ENCODE measurements at regions not wholly inside any gene's neighbourhood (a gene's known extent, or its start where the extent isn't known, plus 50 kb on each side); places are given as distances from the start of the nearest gene placed in this dataset.

GRCh38 chr15:69903470-69904469, 193.9 kb downstream of the TLE3 start:
- Histone ChIP-seq H3K4me1 (no peaks in the 10 kb centered on the region), H3K27ac (no peak overlapping the region), H3K27me3 (no peaks in the 10 kb centered on the region), H3K36me3 (no peaks in the 10 kb centered on the region), H3K9me3 (no peaks in the 10 kb centered on the region), H3K4me3 (no peak overlapping the region)
- DNase-seq (ENCODE audit: extremely low spot score in 2 of 2), result no peak
- TF ChIP-seq, protein P1, sequence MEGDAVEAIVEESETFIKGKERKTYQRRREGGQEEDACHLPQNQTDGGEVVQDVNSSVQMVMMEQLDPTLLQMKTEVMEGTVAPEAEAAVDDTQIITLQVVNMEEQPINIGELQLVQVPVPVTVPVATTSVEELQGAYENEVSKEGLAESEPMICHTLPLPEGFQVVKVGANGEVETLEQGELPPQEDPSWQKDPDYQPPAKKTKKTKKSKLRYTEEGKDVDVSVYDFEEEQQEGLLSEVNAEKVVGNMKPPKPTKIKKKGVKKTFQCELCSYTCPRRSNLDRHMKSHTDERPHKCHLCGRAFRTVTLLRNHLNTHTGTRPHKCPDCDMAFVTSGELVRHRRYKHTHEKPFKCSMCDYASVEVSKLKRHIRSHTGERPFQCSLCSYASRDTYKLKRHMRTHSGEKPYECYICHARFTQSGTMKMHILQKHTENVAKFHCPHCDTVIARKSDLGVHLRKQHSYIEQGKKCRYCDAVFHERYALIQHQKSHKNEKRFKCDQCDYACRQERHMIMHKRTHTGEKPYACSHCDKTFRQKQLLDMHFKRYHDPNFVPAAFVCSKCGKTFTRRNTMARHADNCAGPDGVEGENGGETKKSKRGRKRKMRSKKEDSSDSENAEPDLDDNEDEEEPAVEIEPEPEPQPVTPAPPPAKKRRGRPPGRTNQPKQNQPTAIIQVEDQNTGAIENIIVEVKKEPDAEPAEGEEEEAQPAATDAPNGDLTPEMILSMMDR (IDR thresholded peaks at IDR 0.05), result no peak
- TF ChIP-seq POLR2A (IDR thresholded peaks at IDR 0.05) (no peak), POLR2AphosphoS5 (IDR thresholded peaks at IDR 0.05; ENCODE audit: insufficient read depth in 1 of 2, low read depth in 1 of 2) (no peak)
- intact Hi-C loops (cut with DNase I), result no loop called here

DNA sequence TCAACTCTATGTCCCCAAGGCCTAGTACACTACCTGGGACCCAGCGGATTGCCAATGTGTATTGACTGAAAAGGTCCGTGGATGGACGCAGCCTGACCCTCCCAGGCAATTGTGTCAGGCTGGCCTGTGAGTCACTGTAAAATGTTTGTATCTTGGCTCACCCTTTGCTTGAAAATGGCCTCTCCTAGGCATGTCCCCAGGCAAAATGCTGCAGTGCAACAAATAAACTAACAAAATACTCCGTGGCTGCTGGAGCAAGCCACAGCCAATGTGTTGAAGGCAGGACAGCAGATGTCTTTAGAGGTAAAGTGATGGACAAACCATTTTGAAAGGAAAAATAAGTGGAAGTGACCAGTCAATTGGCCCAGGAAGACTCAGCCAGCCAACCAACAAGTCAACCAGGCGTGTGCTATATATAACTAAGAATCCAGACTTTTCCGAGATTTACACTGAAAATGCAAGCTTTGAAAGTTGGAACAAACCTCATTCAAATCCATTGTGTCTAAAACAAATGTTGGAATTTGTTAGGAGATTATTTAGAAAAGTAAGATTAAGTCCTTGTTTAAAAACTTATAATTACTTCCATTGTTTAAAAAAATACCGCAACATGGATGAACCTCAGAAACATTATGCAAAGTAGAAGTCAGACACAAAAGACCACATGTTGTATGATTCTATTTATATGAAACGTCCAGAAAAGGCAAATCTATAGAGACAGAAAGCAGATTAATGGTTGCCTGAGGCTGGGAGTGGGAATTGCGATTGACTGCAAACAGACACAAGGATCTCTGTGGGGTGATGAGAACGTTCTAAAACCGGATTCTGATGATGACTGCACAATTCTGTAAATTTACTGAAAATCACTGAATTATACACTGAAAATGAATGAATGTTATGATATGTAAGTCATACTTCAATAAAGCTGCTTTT, 191.2 kb downstream of the TLE3 start:
- intact Hi-C loops (cut with DNase I), result no loop called here
- H3K27ac ChIP-seq, result no peak overlapping the region
- no peak overlapping the region for H3K4me3 ChIP-seq

DNA sequence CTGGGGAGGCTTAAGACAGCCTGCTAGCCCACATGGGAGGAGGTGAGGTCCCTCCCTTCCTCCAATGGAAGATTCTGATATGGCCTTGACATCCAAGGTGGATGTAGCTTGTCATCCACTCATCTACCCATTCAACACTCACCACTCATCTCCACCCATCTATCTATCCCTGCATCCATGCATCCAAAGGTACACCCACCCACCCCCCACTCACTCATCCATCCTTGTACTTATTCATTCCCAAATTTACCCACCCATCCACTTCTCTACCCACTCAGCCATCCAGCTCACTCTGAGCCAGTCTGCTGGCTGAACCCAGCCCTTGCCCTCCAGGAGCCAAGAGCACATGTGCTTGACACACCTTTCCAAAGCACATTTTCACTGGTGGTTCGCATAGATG, 189.7 kb downstream of the TLE3 start:
- no peak for DNase-seq (ENCODE audit: extremely low spot score in 2 of 2)
- intact Hi-C loops (cut with DNase I), result no loop called here
- Histone ChIP-seq H3K4me1 (no peaks in the 10 kb centered on the region), H3K9me3 (no peaks in the 10 kb centered on the region), H3K36me3 (no peaks in the 10 kb centered on the region), H3K27me3 (no peaks in the 10 kb centered on the region), H3K4me3 (no peak overlapping the region), H3K27ac (no peak overlapping the region)
- TF ChIP-seq POLR2AphosphoS5 (IDR thresholded peaks at IDR 0.05; ENCODE audit: insufficient read depth in 1 of 2, low read depth in 1 of 2) (no peak), POLR2A (IDR thresholded peaks at IDR 0.05) (no peak)
- TF ChIP-seq, protein P1 (IDR thresholded peaks at IDR 0.05), result no peak

More for the DNA sequence above, 191.2 kb downstream of the TLE3 start:
- Histone ChIP-seq H3K4me1 (no peaks in the 10 kb centered on the region), H3K27me3 (no peaks in the 10 kb centered on the region), H3K9me3 (no peaks in the 10 kb centered on the region), H3K36me3 (no peaks in the 10 kb centered on the region)
- TF ChIP-seq, protein P1 (IDR thresholded peaks at IDR 0.05), result no peak
- TF ChIP-seq POLR2AphosphoS5 (IDR thresholded peaks at IDR 0.05; ENCODE audit: insufficient read depth in 1 of 2, low read depth in 1 of 2), result no peak
- TF ChIP-seq POLR2A (IDR thresholded peaks at IDR 0.05), result no peak
- DNase-seq (ENCODE audit: extremely low spot score in 2 of 2), result no peak

DNA sequence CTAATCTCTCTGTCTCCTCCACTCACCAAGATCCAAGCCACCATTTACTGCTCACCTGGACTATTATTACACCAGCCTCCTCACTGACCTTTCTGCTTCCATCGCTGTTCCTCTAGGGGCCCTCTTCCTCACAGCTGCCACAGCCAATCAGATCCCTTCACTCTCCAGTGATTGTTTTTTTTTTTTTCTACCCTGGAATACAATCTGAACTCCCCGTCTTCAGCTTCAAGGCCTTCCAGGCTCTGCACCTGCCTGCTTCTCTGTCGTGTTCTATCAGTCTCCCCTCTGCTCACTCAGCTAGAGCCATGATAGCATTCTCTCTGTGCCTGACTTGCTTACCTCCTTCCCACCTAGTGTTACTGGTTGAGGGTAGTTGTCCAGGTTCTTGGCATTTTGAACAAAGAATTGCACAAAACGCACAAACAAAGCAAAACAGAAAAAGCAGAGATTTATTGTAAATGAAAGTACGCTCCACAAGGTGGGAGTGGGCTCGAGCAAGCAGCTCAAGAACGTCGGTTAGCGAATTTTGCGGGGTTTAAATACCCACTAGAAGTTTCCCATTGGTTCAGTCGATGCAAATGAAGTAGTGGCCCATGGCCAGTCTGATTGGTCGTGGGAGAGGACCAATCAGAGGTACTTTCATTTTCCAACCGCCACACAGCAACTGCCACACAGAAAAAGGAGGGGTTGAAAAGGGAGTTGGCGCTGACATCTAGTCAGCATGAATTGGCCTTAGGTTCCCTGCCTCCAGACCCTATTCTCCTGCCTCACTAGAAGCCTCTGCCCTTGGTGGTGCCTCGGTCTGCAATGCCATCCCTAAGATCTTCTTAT, 188.9 kb downstream of the TLE3 start:
- Histone ChIP-seq H3K36me3 (no peaks in the 10 kb centered on the region), H3K27ac (no peak overlapping the region), H3K27me3 (no peaks in the 10 kb centered on the region), H3K4me3 (no peak overlapping the region), H3K4me1 (no peaks in the 10 kb centered on the region), H3K9me3 (no peaks in the 10 kb centered on the region)
- intact Hi-C loops (cut with DNase I), result no loop called here
- TF ChIP-seq POLR2A (IDR thresholded peaks at IDR 0.05) (no peak), POLR2AphosphoS5 (IDR thresholded peaks at IDR 0.05; ENCODE audit: insufficient read depth in 1 of 2, low read depth in 1 of 2) (no peak)
- TF ChIP-seq, protein P1 (IDR thresholded peaks at IDR 0.05), result no peak
- DNase-seq (ENCODE audit: extremely low spot score in 2 of 2), result no peak

All from vagina (tissue), 2 donors.